ENCODE measurements at regions not wholly inside any gene's neighbourhood (a gene's known extent, or its start where the extent isn't known, plus 50 kb on each side); places are given as distances from the start of the nearest gene placed in this dataset.

DNA sequence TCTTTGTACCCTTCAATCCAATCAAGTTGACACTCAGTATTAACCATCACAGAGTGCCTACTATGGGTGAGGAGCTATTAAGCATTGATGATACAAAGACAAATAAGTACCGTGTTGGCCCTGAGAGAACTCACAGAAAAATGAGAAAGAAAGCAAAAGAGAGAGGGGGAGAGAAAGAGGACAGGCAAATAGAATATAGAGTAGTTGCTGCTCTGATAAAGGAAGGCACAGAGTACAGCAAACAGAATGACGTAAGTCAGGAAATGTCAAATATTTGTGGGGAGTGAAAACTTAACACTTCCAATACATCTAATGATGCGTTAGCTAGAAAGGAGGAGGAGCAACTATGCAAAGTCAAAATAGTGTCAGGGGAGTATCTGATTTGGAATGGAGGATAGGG, 320.6 kb upstream of the KCNH8 start:
- no peak for DNase-seq

DNA sequence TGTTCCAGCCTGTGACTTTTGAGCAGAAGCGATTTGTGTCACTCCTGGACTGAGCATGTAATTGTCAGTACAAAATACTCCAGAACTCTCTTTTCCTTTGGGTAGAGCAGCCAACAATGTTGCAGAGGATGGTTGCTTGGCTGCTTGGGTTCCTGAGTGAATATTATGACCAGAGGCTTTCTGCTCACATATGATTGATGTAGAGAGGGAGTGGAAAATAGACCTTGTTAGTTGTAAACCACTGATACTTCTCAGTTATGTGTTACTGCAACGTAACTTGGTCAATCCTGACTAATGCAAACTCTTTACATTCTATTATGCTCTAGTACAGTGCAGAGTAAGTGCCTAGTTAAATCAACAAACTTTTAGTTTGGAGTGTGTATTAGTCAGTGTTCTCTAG, 322.6 kb upstream of the KCNH8 start:
- no peak for DNase-seq

DNA sequence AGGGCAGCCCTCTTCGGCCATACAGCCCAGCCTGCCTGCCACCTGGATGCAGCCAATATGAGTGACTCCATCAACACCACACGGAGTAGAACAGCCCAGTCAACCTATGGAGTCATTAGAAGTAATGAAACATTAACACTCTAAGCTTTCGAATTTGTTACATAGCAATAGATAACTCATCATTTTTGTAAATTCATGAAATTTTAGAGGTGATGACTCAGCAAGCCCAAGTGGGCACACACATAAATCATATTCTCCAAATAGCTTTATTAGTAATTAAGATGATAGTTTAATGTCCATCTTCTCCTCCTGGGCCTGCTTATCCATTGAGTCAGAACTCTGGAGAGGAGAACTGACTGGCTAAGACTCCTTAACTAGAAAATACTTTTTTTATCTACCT, 335.0 kb upstream of the KCNH8 start:
- DNase-seq = no peak

DNA sequence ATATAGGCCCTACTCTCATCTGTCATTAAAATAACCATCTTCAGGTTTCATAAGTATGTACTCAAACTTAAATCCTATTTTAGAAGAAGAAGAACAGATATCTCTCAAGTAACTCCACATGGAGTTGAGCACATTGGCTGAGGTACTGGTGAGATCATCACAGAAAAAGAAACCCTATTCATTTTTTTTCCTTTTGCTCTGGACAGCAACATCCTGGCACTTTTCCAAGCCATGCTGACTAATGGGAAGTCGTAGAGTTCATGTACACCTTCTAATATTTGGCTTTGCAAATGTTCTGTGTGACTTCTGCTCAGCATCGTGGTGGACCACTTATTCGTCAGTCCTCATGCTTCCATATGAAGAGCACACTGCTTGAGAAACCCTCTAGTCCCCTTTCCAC, 336.0 kb upstream of the KCNH8 start:
- no peak for DNase-seq

DNA sequence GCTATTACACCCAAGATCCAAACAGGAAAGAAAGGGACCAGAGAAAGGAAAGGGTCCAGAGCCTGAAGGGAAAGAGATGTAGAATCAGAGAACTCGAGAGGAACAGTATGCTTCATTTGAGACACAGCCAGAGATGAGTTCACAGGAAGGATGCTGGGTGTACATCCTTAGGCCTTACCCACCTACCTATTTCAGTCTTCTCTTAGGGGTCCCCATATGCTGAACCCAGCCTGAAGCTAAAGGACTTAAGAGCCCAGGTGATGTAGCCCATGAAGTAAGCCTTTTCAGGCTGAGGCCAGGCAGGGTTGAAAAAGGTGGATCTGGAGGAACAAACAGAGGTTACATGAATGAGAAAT, 338.0 kb upstream of the KCNH8 start:
- no peak for DNase-seq

DNA sequence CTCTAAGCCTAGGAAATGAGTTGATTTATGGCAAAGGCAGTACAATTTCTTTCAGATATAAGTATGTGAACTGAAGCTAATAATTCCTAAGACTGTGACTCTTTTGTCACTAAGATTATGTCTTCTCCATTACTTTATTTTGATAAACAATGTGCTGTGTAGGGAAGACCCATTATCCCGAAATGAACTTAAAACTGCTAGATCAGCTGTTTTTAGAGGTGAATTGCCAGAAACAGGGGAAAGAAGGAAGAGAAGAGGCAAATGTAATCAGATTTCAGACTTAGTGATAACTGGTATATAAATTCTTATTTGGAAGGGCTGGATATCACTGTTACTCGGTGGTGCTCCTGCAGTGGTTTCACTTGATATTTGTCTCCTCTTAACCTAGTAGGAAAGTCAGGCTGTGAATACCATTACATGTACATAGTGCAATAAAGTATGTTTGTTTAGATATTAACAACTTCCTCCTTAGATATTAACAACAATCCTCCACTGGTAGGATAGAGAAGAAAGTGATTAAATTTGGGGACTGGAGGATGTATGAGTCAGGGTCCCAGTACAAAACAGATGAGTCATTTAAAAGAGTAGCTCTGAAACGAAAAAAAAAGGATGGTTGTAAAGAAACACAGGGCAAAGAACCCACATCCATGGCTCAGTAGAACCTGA, 338.5 kb upstream of the KCNH8 start:
- no peak for DNase-seq

DNA sequence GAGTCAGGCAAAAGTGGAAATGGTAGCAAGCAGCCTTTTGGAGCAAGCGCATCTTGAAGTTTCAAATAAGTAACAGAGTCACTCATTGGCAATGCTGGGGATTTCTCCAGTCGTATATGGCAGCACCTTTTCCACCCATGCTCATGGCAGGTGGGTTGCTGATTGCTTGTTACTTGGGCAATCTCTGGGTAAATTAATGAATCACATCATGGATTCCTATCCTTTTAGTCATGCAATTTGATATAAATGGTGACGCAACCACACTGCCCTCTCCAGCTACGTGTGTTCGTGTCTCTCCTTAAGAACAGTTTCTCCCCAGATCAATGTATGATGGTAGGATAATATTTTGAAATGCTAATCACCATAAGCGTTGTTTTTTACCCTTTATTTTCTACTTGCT, 339.9 kb upstream of the KCNH8 start:
- no peak for DNase-seq

DNA sequence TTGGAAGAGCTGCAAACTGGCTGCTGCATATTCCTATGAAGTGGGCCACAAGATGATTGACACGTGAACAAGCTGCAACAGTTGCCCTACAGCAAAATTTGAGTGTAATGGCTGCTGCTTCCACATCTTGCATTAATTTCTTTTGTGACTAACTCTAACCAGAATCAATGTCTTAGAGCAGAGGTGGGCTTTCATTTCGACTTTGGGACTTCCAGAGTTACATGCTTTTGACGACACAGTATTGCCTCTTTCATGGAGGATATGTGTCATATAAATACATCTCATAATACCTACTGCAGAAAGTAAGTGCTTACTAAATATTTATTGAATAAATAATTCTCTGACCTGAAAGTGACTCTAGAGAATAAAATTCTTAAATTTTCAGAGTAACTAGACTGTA, 340.7 kb upstream of the KCNH8 start:
- no peak for DNase-seq

DNA sequence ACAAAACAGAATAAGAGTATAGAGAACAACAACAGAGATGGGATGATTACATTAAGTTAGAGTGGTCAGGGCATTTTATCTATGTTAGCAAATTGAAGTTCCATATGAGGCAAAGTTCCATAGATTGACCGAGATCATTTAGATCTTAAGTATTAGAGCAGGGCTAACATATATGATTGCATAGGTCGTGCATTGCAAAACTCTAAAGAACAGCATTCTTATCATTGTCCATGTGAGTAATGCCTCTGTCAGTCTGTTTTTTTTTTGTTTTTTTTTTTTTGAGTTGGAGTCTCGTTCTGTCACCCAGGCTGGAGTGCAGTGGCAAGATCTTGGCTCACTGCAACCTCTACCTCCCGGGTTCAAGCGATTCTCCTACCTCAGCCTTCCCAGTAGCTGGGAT, 341.7 kb upstream of the KCNH8 start:
- DNase-seq = no peak

DNA sequence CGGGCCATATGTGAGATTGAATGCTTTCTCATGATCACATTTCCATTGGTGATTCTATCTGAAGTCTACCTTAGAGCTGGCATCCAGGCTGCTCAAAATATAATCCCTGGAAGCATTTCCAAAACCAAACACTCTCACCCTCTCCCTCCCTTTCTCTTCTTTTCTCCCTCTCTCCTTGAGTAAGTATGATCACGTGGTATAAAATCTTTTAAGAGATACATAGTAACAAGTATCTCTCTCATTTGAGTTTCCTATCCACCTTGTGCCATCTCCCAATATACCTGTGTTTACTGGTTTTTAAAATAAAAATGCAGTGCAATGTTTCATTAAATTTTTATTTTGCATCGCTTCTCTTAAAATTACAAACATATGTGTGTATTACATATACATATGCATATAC, 350.9 kb upstream of the KCNH8 start:
- DNase-seq = no peak

DNA sequence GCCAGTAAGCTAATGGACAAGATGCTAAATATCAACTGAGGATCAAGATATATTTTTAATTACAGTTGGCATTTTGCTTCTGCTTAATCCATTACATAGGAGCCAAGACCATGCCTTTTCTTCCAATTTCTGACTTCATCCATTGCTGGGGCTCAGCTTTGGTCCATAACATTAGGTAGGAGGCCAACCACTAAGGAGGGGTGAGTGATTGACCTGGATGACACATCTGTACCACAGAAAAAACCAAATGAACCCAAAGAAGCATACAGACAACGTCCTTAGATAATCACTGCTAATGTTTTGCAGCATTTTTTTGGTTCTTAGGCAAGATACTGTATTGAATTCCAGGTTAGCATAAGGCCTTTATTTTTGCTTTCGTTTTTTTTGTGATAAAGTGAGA, 353.2 kb upstream of the KCNH8 start:
- no peak for DNase-seq

DNA sequence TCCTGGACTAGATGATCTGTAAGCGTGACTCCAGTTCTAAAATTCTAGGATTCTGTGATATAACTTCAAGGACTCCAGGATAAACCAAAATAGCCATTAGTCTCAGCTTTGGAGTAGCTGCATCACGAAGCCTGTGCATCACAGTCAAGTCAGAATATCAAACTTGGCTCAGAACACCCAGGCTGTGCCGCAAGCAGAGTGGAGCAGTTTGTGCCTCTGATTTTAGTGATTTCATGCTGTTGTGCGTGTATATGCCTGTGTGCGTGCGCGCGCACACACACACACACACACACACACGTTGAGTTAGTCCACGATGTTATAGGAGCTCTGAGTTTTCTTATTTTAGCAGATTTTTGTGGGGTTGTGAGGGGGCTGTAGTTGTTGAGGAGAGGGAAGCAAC, 356.6 kb upstream of the KCNH8 start:
- no peak for DNase-seq

DNA sequence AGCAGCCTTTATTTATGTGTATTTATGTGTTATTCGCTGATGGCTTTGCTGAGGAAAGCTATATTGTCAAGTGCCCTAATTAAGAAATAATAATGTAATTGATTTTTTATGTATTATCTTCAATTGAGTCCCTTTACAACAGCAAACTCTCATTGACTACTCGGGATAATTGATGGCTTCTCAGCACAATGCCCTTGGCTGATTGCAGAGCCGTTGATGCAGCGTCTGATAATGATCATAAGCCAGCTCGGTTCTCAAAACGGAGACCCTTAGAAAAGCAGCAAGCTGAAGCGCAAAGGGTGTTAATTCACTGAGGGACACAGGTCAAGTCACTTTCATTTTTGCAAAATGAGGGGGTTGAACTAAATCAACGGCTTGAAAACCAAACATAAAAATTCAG, 357.1 kb upstream of the KCNH8 start:
- no peak for DNase-seq

DNA sequence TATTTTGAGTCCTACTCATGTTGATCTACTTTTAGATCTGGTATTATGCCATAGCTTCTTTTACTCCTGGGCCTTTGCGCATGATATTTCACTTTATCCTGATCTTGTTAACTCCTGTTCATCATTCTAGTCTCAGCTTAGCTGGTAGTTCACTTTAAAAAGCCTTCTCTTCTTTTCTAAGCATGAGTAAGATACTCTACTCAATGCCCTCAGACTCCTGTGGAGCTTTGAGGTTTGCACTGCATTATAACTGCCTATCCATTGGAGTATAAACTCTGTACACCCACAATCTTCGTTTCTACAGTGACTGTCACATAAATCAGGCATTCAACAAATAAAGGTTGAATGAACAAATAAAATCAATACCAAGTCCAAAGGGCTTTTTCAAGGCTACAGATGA, 357.9 kb upstream of the KCNH8 start:
- DNase-seq = no peak

DNA sequence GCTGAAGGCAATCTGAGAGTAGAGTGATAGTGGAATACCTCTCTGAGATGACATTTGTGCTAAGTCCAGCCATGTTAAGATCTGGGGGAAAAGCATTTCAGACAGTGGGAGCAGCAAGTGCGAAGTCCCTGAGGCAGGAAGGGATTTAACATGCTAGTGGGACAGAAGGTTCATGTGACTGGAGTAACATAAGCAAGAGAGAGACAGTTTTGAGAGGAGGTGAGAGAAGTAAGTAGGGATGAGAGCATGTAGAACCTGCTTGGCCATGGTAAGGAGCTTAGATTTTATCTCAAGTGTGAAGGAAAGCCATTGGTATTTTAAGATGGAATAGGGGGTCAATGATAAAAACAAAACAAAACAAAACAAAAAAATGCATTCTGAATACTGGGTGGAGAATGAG, 358.6 kb upstream of the KCNH8 start:
- no peak for DNase-seq

DNA sequence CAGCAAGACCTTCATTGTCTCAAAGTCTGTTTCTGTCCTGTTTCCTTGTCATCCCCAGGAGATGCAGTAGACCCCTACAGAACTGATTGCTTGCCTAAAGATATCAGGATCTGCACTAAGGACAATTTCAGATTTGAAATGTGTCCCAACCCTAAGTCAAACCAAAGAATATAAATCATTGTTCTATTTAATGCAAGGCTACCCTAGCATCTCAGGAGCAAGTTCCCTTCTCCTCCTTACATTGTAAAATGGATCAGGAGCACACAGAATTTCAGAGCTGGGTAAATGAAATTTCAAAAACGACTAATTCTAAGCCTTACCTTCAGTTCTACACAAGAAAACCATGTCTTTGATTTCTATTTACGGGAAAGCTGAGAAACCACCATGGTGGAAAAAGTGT, 360.9 kb upstream of the KCNH8 start:
- no peak for DNase-seq

DNA sequence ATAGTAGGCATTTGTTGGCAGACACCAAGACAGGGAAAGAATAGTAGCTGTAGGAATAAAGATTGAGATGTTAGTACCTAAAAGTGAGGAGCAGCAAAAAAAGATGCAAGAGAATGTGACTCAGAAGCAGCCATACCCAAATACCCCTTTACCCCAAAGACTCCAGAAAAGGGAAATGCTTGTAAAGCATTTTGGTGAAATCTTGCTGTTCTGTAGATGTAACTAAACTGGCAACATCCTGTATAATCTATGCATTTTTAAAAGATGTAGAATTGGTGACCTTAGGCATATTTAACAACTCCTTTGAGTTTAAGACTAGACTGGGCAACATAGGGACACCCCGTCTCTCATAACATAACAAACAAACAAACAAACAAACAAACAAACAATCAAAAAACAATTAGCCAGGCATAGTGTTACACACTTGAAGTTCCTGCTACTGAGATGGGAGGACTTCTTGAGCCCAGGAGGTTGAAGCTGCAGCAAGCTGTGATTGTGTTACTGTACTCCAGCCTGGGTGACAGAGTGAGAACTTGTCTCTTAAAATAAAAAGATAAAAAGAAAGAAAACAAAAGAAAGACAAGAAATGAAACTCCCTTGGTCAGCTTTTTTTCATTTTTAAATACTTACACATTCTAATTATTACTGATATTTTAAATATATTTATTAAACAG, 361.5 kb upstream of the KCNH8 start:
- no peak for DNase-seq

DNA sequence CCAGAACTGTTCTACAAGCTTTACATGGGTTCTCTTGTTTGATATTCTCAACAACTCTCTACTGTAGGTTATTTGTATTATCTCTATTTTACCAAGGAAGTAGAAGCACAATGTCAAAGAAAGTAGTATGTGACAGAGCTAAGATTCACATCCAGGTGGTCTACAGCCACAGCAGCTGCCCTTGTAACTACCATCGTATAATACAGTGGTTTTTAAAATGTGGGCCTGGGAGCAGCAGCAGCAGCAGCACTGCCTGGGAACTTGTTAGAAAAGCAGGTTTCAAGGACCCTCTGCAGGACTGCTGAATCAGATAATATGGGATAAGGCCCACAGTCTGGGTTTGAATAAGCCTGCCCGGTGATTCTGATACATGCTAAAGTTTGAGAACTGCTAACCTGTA, 357.1 kb upstream of the SATB1 start:
- no peak for DNase-seq

DNA sequence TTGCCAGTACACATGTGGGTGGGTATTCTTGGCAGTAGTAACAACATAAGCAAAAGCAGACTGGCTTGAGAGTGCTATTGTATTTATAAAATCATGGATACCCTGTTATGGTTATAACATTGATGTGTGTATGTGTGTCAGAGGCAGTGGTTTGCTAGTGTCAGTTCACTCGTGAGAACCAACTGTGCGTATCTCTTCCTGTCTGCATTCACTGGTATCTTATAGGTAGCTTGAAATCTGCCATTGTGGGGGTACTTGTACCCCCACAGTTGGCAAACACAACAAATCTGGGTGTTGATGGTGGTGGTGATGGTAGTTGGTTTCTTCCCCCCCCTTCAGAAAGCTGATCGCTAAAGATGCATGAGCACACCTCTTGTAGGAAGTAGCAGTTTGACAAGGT, 355.8 kb upstream of the SATB1 start:
- no peak for DNase-seq

DNA sequence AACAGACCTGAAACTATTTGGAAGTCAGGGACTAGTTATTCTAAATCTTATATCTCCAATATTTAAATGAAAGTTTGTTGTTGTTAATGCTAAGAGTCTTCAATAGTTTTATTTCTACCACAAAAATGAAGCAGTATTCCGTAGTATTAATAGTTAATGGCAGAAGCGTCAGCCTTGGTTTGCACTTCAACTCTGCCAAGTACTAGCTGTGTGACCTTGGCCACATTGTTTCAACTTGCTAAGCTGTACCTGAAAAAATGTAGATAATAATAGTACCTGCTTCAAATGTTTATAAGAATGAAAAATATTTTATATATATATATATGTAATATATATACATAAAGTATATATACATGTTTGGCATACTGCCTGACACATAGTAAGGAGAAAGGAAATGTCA, 354.6 kb upstream of the SATB1 start:
- no peak for DNase-seq

DNA sequence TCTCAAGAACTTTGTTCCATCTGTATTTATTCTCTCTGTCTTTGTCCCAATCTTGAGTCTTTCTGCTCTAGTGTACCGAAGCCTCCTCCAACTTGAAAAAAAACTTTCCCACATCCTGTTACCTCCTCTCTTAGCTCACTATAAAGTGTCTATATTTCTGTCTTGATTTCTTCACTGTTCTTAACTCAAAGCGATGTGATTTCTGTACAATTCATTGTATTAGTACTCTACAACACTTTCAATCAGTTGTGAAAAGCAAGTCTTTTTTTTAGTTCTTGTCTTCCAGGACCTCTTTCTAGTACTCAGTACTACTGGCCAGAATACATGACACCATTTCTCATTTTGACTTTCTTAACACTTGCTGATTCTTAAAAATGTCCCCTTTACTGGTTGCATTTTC, 353.5 kb upstream of the SATB1 start:
- DNase-seq = no peak

DNA sequence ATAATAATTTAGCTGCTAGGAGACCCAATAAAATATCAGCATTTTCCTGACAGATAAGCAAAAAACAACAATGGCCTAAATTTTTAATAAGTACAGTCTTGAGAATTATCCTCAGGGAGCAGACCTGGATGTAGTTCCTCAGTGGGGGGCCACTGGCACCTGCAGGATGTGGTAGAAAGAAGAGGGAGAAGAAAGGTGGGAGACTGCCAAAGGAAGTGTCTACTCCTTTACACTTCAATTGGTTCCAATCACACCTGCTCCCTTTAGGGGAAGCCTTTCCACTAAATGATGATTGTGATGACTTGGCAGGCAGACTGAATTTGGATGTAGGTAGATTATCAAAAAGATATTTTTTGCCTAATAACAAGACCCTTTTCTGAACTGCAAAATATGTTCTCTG, 353.0 kb upstream of the SATB1 start:
- DNase-seq = no peak

DNA sequence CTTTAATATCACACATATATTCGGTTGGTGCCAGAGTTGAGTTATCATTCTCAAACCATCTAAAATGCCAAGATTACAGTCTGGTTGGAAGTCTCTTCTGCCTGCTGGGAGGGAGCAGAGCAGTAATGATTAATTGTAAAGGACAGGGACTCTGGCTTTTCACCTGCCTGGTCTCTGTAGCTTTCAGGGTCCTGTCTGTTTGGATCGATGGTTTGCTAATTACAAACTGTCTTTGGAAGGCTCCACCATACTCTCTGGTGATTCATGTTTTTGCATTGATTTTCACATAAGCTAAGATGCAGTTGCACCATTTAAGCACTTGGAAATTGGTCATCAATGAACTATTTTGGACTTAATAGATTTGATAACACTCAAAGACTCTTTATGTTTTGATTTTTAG, 350.4 kb upstream of the SATB1 start:
- no peak for DNase-seq

DNA sequence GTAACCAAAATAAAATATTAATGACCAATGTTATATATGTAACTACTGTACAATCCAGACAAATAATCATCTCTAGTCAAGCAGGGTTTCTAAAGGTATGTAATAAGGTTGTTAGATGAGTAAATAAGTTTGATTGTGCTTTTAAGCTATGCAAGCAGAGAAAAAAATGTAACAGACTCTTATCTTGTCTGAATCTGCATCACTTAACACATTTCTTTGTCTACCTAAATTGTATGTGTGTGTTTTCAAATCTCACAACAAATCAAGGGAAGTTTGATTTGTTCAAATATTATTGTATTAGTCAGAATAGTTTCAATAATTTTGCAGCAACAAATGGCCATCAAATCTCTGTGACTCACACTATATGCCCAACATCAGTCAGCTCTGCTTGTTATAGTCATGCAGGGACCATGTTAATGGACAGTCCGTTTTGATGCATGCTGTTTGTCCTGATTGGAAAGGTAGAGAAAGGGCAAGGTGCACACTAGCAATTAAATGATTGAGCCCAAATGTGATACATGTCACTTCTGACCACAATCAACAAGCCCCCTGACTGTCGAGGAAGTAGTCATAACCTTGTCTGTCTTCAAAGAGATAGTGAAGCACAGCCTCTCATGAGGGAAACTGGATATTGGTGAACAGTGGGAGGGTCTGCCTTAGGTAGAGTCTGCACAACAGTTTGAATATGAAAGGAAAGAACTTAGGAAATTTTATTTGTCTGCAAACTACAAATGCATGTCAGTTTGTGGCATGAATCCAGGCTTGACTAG, 349.4 kb upstream of the SATB1 start:
- DNase-seq = no peak

All from renal pelvis (tissue), 1 donor.